SU-DHL-6 (cell line): ENCODE measurements at regions not wholly inside any gene's neighbourhood (a gene's known extent, or its start where the extent isn't known, plus 50 kb on each side); places are given as distances from the start of the nearest gene placed in this dataset.
"Not testable (repeated sequence)": the region's sequence is repeated elsewhere in the genome, so short reads cannot be mapped to it uniquely, and the experiment has no call there.

Experiments used
- EZH2phosphoT487 ChIP-seq: fragments of 200-600 bp; sonication (generic), shearing (Covaris generic); conservative IDR thresholded peaks from 2 replicates; pipeline ENCODE4 v1.6.1; 2018; ENCODE audit warnings: mild to moderate bottlenecking, antibody characterized with exemption, low read length, moderate library complexity, mixed read lengths
- TF ChIP-seq, protein P1 (sequence below): fragments of 200-600 bp; sonication (generic); IDR thresholded peaks from one replicate; pipeline ENCODE4 v1.5.1; 2017; ENCODE audit warnings: antibody characterized with exemption, mild to moderate bottlenecking, low read length, moderate library complexity; ENCODE audit not compliant: insufficient read depth, poor library complexity, severe bottlenecking

DNA sequence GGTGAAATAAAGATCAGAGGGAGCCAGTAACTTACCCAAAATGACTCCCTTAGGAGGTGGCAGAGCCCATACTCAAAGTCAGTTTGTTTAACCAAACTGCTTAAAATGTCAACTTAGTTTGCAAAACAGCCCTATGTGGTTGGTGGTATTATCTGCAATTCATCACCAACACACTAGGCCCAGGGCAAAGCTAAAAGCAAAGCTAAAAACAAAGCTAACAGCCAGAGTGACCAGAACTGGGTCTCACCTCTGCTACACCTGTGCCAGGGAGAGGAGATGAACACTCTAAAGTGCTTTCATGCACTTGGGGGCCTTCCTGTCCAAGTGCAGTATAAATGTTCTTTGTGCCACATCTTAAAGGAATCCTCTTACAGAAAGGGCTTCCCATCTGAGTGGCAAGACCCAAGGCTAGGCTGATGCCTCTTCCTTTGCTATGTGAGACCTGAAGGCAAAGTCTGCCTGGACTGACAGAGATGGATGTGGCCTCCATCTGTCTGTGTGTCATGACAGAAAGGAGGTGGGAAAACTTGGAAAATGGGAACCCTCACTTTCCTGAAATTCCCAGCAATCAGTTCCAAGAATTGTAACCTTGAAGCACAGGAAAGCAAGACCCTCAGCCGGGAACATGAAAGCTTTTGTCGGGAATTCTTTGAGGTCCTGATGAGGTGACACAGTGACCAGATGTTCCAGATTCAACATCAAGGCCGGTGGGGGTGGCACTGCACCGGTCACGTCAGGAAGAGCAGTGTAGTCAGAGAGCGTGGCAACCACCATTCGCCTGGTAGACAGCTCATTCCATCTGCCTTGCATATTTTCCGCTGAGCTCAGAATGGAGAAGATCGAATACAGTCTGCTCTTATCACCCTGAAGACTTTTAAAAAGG, 214.3 kb upstream of the PLGLB2 start:
- TF ChIP-seq, protein P1, sequence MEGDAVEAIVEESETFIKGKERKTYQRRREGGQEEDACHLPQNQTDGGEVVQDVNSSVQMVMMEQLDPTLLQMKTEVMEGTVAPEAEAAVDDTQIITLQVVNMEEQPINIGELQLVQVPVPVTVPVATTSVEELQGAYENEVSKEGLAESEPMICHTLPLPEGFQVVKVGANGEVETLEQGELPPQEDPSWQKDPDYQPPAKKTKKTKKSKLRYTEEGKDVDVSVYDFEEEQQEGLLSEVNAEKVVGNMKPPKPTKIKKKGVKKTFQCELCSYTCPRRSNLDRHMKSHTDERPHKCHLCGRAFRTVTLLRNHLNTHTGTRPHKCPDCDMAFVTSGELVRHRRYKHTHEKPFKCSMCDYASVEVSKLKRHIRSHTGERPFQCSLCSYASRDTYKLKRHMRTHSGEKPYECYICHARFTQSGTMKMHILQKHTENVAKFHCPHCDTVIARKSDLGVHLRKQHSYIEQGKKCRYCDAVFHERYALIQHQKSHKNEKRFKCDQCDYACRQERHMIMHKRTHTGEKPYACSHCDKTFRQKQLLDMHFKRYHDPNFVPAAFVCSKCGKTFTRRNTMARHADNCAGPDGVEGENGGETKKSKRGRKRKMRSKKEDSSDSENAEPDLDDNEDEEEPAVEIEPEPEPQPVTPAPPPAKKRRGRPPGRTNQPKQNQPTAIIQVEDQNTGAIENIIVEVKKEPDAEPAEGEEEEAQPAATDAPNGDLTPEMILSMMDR = not testable (repeated sequence)
- TF ChIP-seq EZH2phosphoT487 = not testable (repeated sequence)
